Suppressor macrophage treated with lipopolysaccharide for 1 hour (primary cell): ENCODE measurements at regions not wholly inside any gene's neighbourhood (a gene's known extent, or its start where the extent isn't known, plus 50 kb on each side); places are given as distances from the start of the nearest gene placed in this dataset.

Experiments
- DNase-seq, 3 donors: peaks; one replicate each; pipeline ENCODE4 v3.0.0-alpha.2; 2020 to 2022

- DNase-seq = no peak
Observed at GRCh38 chr11:116642481-116642880, 130.3 kb downstream of the BUD13 start.

DNA sequence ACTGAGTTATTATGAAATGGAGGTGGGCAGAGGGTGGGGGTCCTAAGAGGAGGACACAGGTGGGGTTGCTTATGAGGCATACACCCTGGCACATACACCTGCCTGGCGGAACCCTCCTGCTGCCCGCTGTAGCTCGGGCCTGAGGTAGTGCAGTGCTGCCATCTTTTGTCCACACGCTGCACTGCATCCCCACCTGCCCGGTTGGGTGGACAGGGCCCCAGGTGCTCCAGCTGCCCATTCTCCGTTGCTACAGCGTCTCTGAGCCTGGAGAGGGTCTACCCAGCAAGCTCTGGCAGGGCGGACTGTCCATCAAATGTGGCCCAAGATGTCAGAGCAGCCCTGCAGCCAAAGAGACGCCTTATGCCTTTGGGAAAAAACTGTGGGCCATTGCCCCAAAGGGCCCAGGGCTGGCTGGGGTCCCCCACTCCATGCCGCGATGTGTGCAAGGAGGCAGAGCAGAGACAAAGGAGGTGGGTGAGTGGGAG, 131.2 kb downstream of the BUD13 start:
- peak in 2 of 3 donors; percentile 8 to 17 for DNase-seq

DNA sequence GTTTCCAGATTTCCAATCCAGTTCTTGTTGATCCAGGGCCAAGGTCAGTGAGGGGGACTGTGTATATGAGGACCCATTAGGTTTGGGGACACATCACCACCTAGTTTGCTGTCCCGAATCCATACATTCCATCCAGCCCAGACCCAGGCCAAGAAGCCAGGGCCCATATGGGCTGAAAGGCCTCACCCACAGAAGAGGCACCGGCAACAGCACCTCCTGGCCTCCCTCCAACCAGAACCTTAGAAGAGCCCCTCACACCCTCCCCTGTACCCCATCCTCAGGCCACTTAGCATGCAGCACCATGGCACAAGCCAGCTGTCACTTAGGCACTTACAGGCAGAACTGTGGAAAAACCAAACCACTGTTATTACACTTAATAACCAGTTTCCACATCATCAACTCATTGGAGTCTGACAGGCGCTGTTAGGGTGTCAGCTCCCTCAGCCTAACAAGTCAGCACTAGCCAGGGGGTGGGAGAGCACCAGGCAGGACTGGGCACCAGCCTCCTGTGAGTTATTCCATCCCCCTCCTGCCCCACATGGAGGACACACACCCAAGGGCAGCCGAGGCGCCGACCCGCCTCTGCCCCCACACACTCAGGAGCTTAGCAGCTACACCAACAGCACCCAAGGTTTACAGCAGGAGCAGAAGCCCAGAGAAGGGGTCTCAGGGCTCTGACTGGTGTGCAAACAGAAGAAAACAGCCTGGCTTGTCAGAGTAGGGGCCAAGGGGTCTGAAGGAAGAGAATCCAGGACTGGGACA, 132.0 kb downstream of the BUD13 start:
- no peak for DNase-seq

- DNase-seq = no peak
Observed at GRCh38 chr11:116638463-116638862, 134.3 kb downstream of the BUD13 start.

- no peak for DNase-seq
Observed at GRCh38 chr11:116637766-116638165, 135.0 kb downstream of the BUD13 start.

- no peak for DNase-seq
Observed at GRCh38 chr11:116636341-116636929, 136.4 kb downstream of the BUD13 start.

DNA sequence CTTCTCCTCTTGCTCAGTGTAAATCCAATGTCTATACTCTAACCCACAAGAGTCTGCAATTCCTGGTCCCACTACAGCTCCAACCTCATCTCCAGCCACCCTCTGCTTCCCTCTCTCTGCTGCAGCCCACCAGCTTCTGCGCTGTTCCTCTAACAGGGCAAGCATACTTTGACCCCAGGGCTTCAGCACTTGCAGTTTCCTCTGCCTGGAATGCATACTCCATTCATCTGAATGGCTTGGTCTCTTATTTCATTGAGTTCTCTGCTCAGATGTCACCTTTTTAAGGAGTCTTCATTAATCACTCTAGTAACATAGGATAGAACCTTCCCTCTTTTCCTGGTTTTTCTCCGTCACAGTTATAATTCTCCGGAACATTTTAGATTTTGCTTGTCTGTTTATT, 141.6 kb downstream of the BUD13 start:
- DNase-seq = no peak

DNA sequence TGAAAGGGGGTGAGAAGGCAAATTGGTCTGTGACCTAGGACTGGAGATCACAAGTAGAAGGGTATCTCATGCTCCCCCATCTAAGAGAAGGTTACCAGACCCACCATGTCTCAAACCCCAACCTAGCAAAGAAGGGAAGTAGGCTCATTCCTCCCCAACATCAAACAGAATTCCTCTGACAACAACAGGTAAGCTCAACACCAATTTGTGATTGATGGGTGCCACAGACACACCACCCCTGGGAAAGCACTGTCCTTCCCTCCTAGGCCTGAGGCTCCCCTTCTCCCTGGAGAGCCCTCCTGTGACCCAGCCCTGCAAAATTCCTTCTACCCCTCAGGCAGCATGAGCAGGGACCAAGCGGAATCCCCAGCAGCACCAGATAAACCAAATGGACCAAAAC, 154.3 kb downstream of the BUD13 start:
- DNase-seq = no peak

DNA sequence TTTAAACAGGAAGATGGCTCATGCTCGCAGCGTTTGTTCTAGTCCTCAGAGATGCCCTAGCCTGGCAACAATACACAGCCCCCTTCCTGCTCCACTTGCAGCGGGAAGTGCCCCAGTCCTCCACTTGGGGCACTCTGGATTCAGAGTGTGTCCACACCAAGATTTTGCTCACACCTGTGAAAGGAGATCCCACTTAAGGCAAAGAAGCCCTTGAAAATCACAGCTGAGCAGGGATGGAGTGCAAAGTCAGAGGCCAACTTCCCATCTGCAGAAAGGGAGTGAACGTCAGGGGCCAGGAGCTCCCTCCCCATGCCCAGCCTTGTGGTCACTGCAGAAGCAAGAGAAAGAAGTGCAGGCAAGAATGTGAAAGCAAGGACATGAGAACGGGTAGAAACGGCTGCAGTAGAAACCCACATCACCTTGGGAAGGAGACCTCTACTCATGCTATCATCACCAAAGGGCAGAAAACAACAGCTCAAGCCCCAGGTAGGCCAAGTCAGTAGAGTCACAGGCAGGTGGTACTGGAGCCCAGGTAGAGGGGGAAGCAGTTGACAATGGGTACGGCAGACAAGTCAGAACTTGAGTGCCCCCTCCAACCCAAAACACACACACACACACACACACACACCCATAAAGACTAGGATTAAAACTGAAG, 157.4 kb downstream of the BUD13 start:
- no peak for DNase-seq

DNA sequence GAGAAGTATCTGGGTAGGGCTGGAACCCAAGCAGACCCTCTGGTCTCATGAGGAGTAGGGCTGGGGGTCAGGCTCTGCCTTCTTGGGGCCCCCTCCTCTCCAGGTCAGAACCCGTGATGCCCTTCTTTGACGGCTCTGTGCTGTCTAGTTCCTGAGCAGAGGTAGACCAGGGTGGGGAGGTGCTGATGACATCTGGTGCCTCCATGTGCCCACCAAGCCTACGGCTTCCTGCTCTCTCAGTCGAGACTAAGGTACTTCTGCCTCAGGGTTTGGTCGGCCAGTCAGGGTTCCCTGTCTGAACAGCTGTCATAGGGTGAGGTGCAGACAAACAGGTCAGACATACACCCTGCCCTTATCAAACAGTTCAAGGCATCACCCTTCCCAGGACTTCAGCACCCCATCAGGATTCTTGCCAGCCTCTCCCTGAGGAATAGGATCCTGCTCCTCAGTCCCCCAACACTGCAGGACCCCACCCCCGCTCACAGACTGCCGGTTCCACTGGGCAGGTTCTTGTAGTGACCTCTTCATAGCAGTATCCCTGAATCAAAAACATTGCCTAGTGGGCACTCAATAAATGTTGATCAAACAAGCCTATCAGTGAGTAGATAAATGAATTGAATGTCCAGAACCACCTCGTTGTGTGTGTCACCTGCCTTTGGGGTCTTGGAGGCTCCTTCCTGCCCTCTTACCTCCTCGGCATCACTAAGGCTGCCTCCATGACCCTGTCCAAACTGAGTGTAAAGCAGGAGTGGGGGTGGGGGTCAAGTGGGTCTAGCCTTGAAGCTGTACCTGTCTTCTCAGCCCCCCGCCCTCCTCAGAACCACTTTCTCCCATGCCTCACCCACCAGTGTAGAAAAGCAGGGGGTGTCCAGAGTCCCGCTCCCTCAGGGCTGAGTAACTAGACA, 158.2 kb downstream of the BUD13 start:
- DNase-seq = no peak

DNA sequence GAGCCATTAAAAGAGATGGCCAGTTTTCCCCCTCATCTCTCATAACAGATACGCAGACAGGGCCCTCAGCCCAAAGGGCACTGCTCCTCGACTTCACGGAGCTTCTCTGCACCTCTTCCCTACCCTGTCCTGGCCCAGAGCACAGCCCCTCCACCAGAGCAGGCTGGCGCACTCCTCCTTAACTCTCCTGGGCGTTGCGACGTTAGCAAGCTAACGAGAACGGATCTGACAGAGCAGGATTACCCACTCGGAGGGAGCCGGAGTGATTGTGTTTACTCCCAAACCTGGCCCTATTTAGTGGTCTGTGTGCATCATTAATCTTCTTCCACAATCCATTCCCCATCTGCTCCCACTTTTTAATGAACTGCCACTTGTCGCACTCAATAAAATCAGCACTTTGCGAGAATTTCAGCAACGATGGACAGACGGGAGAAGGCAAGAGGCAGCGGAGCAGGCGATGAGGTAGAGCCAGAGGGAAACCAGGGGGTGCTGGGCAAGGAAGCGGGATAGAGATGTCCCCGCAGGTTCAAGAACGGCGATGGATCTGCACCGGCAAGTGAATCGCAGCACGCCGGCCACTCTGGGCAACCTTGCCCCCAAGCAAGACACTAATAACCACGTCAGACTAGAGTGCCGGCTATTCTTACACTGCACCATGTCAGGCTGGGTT, 159.4 kb downstream of the BUD13 start:
- DNase-seq = no peak

DNA sequence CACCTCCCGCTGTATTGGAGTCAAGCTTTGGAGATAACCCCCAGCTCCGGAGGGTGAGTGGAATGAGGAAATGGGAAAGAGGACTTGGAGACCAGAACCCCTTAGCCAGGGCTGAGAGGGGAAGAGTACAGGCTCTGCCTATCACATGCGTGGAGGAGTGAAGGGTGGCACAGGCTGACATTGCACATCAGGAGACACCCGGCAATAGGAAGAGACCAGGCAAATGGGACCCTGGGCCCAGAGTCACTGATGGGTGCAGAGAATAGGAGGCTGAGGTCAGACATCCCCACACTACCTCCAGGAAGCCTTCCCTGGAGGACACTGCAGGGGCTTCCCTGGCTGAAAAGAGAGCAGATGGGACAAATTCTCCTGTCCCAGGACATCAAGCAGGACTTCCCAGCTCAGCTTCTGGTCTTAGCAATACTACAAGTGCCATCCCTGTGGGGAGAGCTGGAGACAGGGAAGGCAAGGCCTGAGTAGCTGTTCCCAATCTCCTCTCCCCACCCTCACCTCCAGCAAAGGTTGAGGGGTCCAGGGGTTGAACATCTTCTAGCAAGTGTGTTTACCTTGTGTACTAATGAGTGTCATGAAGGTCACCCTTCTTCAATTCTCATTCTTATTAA, 160.7 kb downstream of the BUD13 start:
- DNase-seq = no peak

DNA sequence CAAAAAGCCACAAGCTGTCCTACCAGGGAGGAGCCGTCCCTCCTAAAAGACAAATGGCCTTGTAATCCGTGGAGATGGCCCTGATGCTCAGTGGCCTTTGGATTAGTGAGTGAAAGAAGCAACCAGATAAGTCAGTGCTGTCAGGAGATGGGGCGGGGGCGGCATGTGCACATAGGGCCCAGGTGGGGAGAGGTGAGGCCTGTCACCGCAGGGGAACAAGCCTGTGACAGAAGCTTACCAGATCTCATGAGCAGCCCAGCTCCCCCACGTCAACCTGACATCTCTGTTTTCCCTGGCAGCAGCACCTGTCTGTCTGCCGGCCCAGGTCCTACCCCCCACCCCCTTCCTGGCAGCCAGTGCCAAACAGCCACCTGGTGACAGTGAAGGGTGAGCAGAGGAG, 162.6 kb downstream of the BUD13 start:
- DNase-seq = no peak

- DNase-seq = no peak
Observed at GRCh38 chr11:116607027-116607426, 165.8 kb downstream of the BUD13 start.

- peak; percentile 27 to 57 (median 29) for DNase-seq
Observed at GRCh38 chr11:116605543-116606459, 167.0 kb downstream of the BUD13 start.

DNA sequence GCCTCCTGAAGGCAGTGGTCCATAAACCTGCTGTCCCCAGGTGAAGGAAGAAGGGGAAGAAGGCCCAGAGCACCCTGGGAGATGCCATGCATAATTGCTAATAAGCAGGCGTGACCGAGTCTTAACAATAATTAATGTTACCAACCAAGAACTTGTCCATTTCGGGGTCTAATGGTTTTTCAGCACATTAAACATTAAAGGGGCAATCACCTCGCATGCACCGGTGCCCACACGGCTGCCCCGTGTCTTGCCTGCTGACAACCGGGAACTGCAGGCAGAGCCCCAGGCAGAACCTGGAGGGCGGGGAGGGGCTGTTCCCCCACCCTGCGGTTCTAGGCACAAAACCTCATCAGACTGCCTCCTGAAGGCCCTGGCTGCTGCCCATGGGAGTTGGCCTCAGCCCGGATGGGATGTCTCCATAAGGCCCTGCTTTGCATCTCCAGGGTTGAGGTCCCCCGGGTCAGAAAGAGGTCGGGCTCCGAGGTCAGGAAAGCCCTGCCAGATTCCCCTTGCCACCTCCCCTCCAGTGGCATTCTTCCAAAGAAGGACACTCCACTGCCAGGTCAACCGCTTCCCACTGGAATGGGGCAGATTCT, 169.0 kb downstream of the BUD13 start:
- DNase-seq = no peak

DNA sequence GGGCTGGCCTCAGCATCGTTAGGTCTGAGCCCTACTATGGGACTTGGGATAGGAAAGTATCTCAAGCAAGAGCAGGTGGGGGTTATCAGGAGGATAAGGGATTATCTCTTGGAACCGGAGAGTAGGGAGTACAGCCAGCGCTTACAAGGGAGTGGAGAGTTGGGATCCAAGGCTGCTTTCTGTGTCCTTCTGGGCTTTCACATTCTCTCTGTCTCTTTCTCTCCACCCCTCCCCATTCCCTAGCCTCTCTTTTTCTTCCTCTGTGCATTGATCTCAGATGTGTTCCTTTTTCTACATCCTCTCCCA, 170.2 kb downstream of the BUD13 start:
- DNase-seq = no peak

DNA sequence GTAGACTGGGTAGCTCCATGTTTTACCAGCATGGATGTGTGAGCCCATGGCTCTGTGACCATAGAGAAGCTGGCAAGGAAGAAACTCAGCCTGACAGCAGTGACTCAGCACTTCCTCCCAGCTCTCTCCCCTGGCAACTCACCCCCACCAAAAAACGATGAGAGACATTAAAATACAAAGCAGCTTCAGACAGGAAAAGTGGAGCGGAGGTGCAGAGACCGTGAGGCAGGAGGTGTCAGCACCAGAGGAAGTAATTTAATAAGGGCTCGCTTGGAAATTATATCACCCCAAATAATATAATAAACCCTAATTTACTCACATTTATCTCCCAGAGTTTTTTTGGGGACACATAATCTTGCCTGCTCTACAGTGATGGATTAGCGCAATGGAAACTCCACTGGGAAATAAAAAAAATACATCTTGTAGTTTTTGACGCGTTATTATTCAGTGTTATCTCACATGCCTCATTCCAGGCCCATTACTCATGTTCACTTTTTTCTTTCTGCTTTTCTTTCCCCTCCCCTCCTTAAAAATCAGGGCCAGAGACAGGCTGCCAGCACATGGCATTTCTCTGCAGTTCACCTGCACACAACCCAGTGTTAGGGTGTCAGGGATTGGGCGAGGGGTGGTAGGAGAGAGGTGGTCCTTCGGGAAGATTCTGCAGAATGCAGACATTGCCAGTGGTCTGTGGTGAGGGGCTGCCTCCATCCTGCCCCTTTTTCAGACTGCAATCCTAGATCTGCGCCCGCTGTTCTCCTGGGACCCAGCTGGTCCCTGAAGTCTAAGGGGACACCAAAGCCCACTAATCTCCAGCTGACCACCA, 170.8 kb downstream of the BUD13 start:
- peak in 2 of 3 donors; percentile 6 to 26 for DNase-seq

DNA sequence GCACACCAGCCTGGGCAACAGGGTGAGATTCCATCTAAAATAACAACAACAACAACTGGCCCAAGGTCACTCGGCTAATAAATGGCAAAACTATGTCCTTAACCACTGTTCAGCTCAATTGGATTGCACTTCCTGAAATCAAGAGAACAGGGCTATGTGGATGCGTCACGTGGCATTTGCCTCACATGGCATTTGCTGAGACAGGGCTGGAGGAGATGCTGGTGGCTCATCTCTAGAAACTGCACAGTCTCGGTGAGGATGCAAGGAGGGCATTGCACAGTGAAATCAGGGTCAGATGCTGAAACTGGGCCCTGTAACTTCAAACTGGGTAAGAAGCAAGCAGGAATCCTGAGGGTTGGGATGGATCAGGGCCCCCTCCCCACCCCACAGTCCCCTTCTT, 171.9 kb downstream of the BUD13 start:
- peak in 2 of 3 donors; percentile 2 to 6 for DNase-seq

GRCh38 chr11:116598556-116598955, 174.2 kb downstream of the BUD13 start:
- no peak for DNase-seq
